AG09319 (cell line): ENCODE measurements at regions not wholly inside any gene's neighbourhood (a gene's known extent, or its start where the extent isn't known, plus 50 kb on each side); places are given as distances from the start of the nearest gene placed in this dataset.

ENCODE experiments used
- DNase-seq: peaks from one replicate; pipeline ENCODE4 v3.0.0-alpha.2; 2010; ENCODE audit warnings: low read depth; ENCODE audit errors: extremely low read depth
- TF ChIP-seq, protein P1 (sequence below): IDR thresholded peaks from 2 replicates; pipeline ENCODE4 v1.5.1; 2011; ENCODE audit warnings: low read depth, mild to moderate bottlenecking, inconsistent platforms, low read length, moderate library complexity

DNA sequence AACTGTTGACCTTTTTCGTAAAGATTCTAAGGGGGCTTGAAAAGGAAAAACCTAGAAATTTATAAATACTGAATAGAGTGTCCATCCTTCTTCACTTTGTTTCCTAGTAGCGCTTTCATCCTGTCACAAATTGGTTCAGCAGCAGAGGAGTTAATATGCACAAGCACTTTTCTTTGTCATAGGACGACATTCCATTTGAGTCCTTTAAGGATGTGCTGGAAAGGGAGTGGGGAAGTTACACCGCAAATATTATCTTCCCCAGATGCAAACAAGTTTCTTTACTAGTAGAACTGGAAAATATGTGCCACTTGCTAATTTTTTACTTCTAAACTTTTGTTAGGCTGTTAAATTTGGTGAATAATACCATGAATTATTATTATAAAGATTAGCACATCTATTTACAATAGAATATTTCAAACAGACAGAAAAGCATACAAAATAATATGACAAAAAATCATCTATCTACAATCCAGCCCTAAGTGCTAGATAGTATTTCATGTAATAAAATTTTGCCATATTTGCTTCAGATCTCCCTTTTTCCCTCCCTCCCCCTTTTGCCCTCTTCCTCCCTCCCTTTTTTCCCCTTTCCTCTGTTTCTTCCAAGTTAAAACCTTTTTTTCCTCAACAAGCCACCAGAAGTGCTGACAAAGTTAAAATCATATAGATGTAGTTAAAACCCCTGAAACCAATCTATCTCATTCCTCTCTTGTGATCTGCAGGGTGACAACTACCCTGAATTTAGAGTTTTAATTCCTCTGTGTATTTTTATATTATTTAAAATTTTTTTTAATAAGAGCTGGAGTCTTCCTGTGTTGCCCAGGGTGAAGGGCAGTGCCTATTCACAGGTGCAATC is 50.5 kb upstream of the MAP4K3 start:
- DNase-seq: no peak
- TF ChIP-seq, protein P1, sequence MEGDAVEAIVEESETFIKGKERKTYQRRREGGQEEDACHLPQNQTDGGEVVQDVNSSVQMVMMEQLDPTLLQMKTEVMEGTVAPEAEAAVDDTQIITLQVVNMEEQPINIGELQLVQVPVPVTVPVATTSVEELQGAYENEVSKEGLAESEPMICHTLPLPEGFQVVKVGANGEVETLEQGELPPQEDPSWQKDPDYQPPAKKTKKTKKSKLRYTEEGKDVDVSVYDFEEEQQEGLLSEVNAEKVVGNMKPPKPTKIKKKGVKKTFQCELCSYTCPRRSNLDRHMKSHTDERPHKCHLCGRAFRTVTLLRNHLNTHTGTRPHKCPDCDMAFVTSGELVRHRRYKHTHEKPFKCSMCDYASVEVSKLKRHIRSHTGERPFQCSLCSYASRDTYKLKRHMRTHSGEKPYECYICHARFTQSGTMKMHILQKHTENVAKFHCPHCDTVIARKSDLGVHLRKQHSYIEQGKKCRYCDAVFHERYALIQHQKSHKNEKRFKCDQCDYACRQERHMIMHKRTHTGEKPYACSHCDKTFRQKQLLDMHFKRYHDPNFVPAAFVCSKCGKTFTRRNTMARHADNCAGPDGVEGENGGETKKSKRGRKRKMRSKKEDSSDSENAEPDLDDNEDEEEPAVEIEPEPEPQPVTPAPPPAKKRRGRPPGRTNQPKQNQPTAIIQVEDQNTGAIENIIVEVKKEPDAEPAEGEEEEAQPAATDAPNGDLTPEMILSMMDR: no peak

DNA sequence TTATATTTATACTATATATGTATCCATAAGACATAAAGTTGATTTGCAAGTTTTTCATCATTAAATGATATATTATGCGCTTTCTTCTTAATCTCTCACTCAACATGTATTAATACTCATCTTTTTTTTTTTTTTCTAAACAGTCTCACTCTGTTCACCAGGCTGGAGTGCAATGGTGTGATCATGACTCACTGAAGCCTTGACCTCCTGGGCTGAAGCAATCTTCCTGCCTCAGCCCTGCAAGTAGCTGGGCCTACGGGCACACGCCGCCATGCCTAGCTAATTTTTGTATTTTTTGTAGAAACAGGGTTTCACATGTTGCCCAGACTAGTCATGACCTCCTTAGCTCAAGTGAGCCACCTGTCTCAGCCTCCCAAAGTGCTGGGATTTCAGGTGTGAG is 51.4 kb upstream of the MAP4K3 start:
- TF ChIP-seq, protein P1: no peak
- DNase-seq: no peak

GRCh38 chr2:39490586-39490985 is 53.5 kb upstream of the MAP4K3 start:
- TF ChIP-seq, protein P1: no peak
- no peak for DNase-seq

- no peak for DNase-seq
- TF ChIP-seq, protein P1: no peak
Measured at GRCh38 chr2:39491653-39492052, 54.6 kb upstream of the MAP4K3 start.

DNA sequence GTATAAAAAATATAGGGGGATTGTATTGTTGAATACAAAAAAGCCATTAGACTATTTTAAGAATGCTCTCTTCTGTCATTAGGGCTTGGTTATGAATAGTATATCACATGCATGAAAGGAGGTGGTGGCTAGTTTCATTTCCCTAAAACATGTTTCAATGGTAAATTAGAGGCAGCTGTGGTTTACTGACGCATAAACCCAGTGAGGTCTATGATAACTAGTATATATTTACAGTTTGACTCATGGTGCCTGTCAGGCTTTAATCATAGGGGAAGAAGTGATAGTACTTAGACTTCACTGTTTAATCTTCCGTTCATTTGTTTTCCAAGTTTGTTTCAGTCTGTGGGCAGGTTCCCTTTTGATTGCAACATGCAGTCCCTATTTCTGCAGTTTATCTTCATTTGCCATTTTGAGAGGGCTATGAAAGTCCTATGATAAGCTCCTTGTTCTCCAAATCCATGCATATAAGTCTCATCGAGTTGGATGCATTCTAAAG is 55.1 kb upstream of the MAP4K3 start:
- peak; percentile 78 for DNase-seq
- TF ChIP-seq, protein P1: no peak

- no peak for DNase-seq
- TF ChIP-seq, protein P1: no peak
Measured at GRCh38 chr2:39492716-39493115, 55.6 kb upstream of the MAP4K3 start.

DNA sequence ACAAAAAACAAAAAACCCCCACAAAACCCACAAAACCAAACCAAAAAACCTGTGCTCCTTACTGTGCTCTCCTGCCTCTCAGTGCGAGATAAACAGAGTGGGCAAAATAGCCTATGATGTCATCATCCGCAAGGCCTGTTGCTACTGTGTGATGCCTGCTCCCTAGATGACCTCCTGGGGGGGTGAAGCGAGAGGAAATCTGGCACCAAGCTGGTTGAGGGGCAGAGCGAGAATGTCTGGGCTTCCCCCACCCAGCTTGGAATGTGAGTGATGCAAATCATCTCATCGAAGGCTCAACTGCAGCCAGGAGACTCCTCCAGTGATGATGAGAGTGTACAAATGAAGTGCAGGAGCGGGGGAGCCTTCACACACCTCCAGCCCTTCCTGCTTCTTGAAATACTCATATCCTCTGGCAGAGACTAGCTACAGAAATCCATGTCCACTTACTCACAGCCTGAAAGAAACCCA is 57.7 kb upstream of the MAP4K3 start:
- peak; percentile 85 for DNase-seq

More for the DNA sequence above, 57.7 kb upstream of the MAP4K3 start:
- TF ChIP-seq, protein P1: no peak
